SK-N-MC (cell line): ENCODE measurements at regions not wholly inside any gene's neighbourhood (a gene's known extent, or its start where the extent isn't known, plus 50 kb on each side); places are given as distances from the start of the nearest gene placed in this dataset.

Experiments used
- EZH2 ChIP-seq: fragments of 200-600 bp; sonication (generic); IDR thresholded peaks from one replicate; pipeline ENCODE4 v1.6.1; 2017; ENCODE audit warnings: antibody characterized with exemption
- POLR2AphosphoS5 ChIP-seq: IDR thresholded peaks from 2 replicates; pipeline ENCODE4 v1.6.1; 2012; ENCODE audit warnings: mild to moderate bottlenecking, low read depth, low read length, borderline replicate concordance

- TF ChIP-seq EZH2: no peak
- no peak for TF ChIP-seq POLR2AphosphoS5
These were observed 755.8 kb downstream of the DHX35 start for GRCh38 chr20:39717936-39718335.
